Esophagus (tissue), 2 donors: ENCODE measurements at regions not wholly inside any gene's neighbourhood (a gene's known extent, or its start where the extent isn't known, plus 50 kb on each side); places are given as distances from the start of the nearest gene placed in this dataset.

ENCODE experiments used
- H3K27ac ChIP-seq, 2 donors: one replicate each; pipeline ENCODE4 v1.5.1; 2013; ENCODE audit warnings: low read depth in 2 of 2, mild to moderate bottlenecking in 2 of 2, inconsistent platforms in 1 of 2, low read length in 1 of 2, moderate library complexity in 1 of 2
- H3K27me3 ChIP-seq, 2 donors: one replicate each; pipeline ENCODE4 v1.6.1; 2013; ENCODE audit warnings: low read length in 2 of 2, control low read depth in 1 of 2, mild to moderate bottlenecking in 1 of 2; ENCODE audit not compliant: insufficient read depth in 2 of 2, control insufficient read depth in 1 of 2
- H3K36me3 ChIP-seq, 2 donors: one replicate each; pipeline ENCODE4 v1.6.1; 2013; ENCODE audit warnings: low read length in 1 of 2; ENCODE audit not compliant: control insufficient read depth in 2 of 2, insufficient read depth in 2 of 2
- H3K4me1 ChIP-seq, 2 donors: one replicate each; pipeline ENCODE4 v1.6.1; 2013; ENCODE audit warnings: low read length in 1 of 2; ENCODE audit not compliant: control insufficient read depth in 2 of 2, insufficient read depth in 2 of 2
- H3K4me3 ChIP-seq, 2 donors: one replicate each; pipeline ENCODE4 v1.5.1; 2013; ENCODE audit warnings: low read length in 2 of 2, mild to moderate bottlenecking in 2 of 2, low read depth in 1 of 2, moderate library complexity in 1 of 2
- H3K9me3 ChIP-seq, 2 donors: one replicate each; pipeline ENCODE4 v1.6.1; 2013; ENCODE audit warnings: mild to moderate bottlenecking in 2 of 2, low read depth in 1 of 2, low read length in 1 of 2, moderate library complexity in 1 of 2; ENCODE audit not compliant: control insufficient read depth in 2 of 2, insufficient read depth in 1 of 2
- WGBS, 2 donors: extraction: QIAGEN DNeasy Blood & Tissue Kit; methylation state at CpG; one replicate each; pipeline ENCODE4 v1.1.7; 2013; 5-methylcytosine and 5-hydroxymethylcytosine counted together
- donor health status: healthy with polysubstance abuse.
- donor health status: Bipolar disorder and iron deficiency.

GRCh38 chr16:56115817-56116576 lies 75.3 kb upstream of the GNAO1 start:
- Histone ChIP-seq H3K9me3 (no peaks in the 10 kb centered on the region), H3K4me3 (no peak overlapping the region), H3K27me3 (peaks cover 0 to 2% of the 10 kb centered on the region in 2 donors), H3K4me1 (no peaks in the 10 kb centered on the region), H3K36me3 (no peaks in the 10 kb centered on the region), H3K27ac (no peak overlapping the region)
- WGBS, 2 donors = 62 to 65% methylated on average over 6 of the region's 6 CpGs

- 49 to 62% methylated on average over 2 of the region's 2 CpGs for WGBS, 2 donors
- Histone ChIP-seq H3K9me3 (no peaks in the 10 kb centered on the region), H3K36me3 (no peaks in the 10 kb centered on the region)
Observed at GRCh38 chr16:56113223-56113622, 78.1 kb upstream of the GNAO1 start.

GRCh38 chr16:56111100-56111499 lies 80.2 kb upstream of the GNAO1 start:
- H3K4me1 ChIP-seq = no peaks in the 10 kb centered on the region
- peaks cover 0 to 3% of the 10 kb centered on the region in 2 donors for H3K27me3 ChIP-seq
- no peak overlapping the region for H3K4me3 ChIP-seq
- H3K9me3 ChIP-seq = no peaks in the 10 kb centered on the region
- H3K36me3 ChIP-seq = no peaks in the 10 kb centered on the region
- no peak overlapping the region for H3K27ac ChIP-seq
- 66 to 67% methylated on average over 5 of the region's 5 CpGs for WGBS, 2 donors

More at GRCh38 chr16:56113223-56113622, 78.1 kb upstream of the GNAO1 start:
- Histone ChIP-seq H3K4me1 (no peaks in the 10 kb centered on the region), H3K27ac (no peak overlapping the region), H3K4me3 (no peak overlapping the region), H3K27me3 (peaks cover 0 to 3% of the 10 kb centered on the region in 2 donors)

- H3K4me3 ChIP-seq = no peak overlapping the region
- H3K27me3 ChIP-seq = peaks cover 0 to 3% of the 10 kb centered on the region in 2 donors
- H3K9me3 ChIP-seq = peaks cover 0 to 1% of the 10 kb centered on the region in 2 donors
- H3K4me1 ChIP-seq = no peaks in the 10 kb centered on the region
- no peak overlapping the region for H3K27ac ChIP-seq
- 53 to 57% methylated on average over 4 of the region's 4 CpGs for WGBS, 2 donors
- H3K36me3 ChIP-seq = no peaks in the 10 kb centered on the region
Observed at GRCh38 chr16:56109994-56110393, 81.3 kb upstream of the GNAO1 start.

- peaks cover 0 to 1% of the 10 kb centered on the region in 2 donors for H3K9me3 ChIP-seq
- H3K4me3 ChIP-seq = no peak overlapping the region
- H3K27ac ChIP-seq = no peak overlapping the region
- H3K27me3 ChIP-seq = peaks cover 0 to 3% of the 10 kb centered on the region in 2 donors
- 90 to 97% methylated on average over 1 of the region's 1 CpG for WGBS, 2 donors
- H3K4me1 ChIP-seq = no peaks in the 10 kb centered on the region
- no peaks in the 10 kb centered on the region for H3K36me3 ChIP-seq
Observed at GRCh38 chr16:56109205-56109604, 82.1 kb upstream of the GNAO1 start.

- peaks cover 0 to 3% of the 10 kb centered on the region in 2 donors for H3K27me3 ChIP-seq
- H3K36me3 ChIP-seq = no peaks in the 10 kb centered on the region
- no peak overlapping the region for H3K4me3 ChIP-seq
Observed at GRCh38 chr16:56108724-56109123, 82.6 kb upstream of the GNAO1 start.

GRCh38 chr16:56108056-56108471 lies 83.2 kb upstream of the GNAO1 start:
- WGBS, 2 donors = 28 to 29% methylated on average over 2 of the region's 2 CpGs
- no peaks in the 10 kb centered on the region for H3K4me1 ChIP-seq
- no peaks in the 10 kb centered on the region for H3K36me3 ChIP-seq
- no peak overlapping the region for H3K27ac ChIP-seq
- peaks cover 0 to 1% of the 10 kb centered on the region in 2 donors for H3K9me3 ChIP-seq
- peaks cover 0 to 3% of the 10 kb centered on the region in 2 donors for H3K27me3 ChIP-seq
- H3K4me3 ChIP-seq = no peak overlapping the region

More at GRCh38 chr16:56108724-56109123, 82.6 kb upstream of the GNAO1 start:
- Histone ChIP-seq H3K9me3 (peaks cover 0 to 1% of the 10 kb centered on the region in 2 donors), H3K27ac (no peak overlapping the region), H3K4me1 (no peaks in the 10 kb centered on the region)
- WGBS, 2 donors = 52 to 54% methylated on average over 4 of the region's 4 CpGs

- Histone ChIP-seq H3K27ac (no peak overlapping the region), H3K36me3 (no peaks in the 10 kb centered on the region), H3K27me3 (peaks cover 0 to 3% of the 10 kb centered on the region in 2 donors), H3K9me3 (peaks cover 0 to 1% of the 10 kb centered on the region in 2 donors), H3K4me3 (no peak overlapping the region), H3K4me1 (peaks cover 0 to 3% of the 10 kb centered on the region in 2 donors)
- WGBS, 2 donors = 81 to 91% methylated on average over 6 of the region's 6 CpGs
Observed at GRCh38 chr16:56106527-56106926, 84.8 kb upstream of the GNAO1 start.

- Histone ChIP-seq H3K9me3 (peaks cover 0 to 1% of the 10 kb centered on the region in 2 donors), H3K36me3 (no peaks in the 10 kb centered on the region), H3K27me3 (no peaks in the 10 kb centered on the region), H3K4me3 (no peak overlapping the region), H3K4me1 (peaks cover 0 to 3% of the 10 kb centered on the region in 2 donors), H3K27ac (no peak overlapping the region)
- 61 to 77% methylated on average over 3 of the region's 3 CpGs for WGBS, 2 donors
Observed at GRCh38 chr16:56102906-56103305, 88.4 kb upstream of the GNAO1 start.
